Vagina (tissue), 2 donors: ENCODE measurements at regions not wholly inside any gene's neighbourhood (a gene's known extent, or its start where the extent isn't known, plus 50 kb on each side); places are given as distances from the start of the nearest gene placed in this dataset.

Experiments
- DNase-seq, 2 donors: peaks; one replicate each; pipeline ENCODE4 v3.0.0-alpha.2; 2017; ENCODE audit errors: extremely low spot score in 2 of 2
- H3K27ac ChIP-seq: fragments of 200-600 bp; sonication (generic); one replicate; pipeline ENCODE4 v1.5.1; 2019
- H3K27me3 ChIP-seq: fragments of 200-600 bp; sonication (generic); one replicate; pipeline ENCODE4 v1.5.1; 2019
- H3K36me3 ChIP-seq, 2 donors: fragments of 200-600 bp; sonication (generic); one replicate each; pipeline ENCODE4 v1.5.1; 2017 to 2019
- H3K4me1 ChIP-seq: fragments of 200-600 bp; sonication (generic); one replicate; pipeline ENCODE4 v1.5.1; 2019
- H3K4me3 ChIP-seq, 2 donors: fragments of 200-600 bp; sonication (generic); 1 replicate in 1 of 2; 2 replicates in 1 of 2; pipeline ENCODE4 v1.5.1; 2016 to 2019
- H3K9me3 ChIP-seq: fragments of 200-600 bp; sonication (generic); one replicate; pipeline ENCODE4 v1.5.1; 2019
- POLR2A ChIP-seq, 2 donors: fragments of 450-650 bp; IDR thresholded peaks; one replicate each; pipeline ENCODE4 v1.6.1; 2017; ENCODE audit warnings: antibody characterized with exemption in 2 of 2, mild to moderate bottlenecking in 2 of 2, moderate library complexity in 2 of 2
- POLR2AphosphoS5 ChIP-seq, 2 donors: sonication (generic); formaldehyde crosslinking; IDR thresholded peaks; one replicate each; pipeline ENCODE4 v1.9.0; 2017; ENCODE audit warnings: antibody characterized with exemption in 2 of 2, mild to moderate bottlenecking in 2 of 2, low read depth in 1 of 2; ENCODE audit not compliant: insufficient read depth in 1 of 2
- intact Hi-C: fragments of 100-400 bp; cut with DNase I; formaldehyde crosslinking; loops from one replicate; pipeline ENCODE4 v1.15.1; 2023
- TF ChIP-seq, protein P1 (sequence below), 3 experiments: fragments of 450-650 bp in 2 of 3; fragments of 200-600 bp in 1 of 3; sonication (generic) in 1 of 3; IDR thresholded peaks; one replicate each; pipeline ENCODE4 v1.5.1; 2017 to 2019; ENCODE audit warnings: antibody characterized with exemption in 3 of 3, mild to moderate bottlenecking in 2 of 3, moderate library complexity in 2 of 3

DNA sequence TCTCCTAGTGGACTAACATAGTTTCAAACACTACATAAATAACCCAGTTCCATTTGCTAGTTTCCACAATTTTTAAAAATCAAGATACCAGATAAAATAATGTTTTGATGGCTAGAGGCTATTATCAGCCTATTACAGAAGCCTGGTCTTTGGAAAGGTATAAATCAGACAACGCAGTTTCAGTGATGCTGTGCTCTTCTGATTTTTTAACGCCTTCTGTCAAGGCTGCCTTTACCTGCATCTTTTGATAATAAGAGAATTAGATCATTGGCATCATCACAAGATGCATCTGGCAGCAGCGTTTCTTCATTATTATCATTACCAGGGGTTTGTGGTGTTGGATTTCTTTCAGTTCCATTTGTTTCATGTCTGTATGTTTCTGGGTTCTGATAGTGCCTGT is 268.7 kb downstream of the MTX2 start:
- TF ChIP-seq POLR2AphosphoS5 (IDR thresholded peaks at IDR 0.05; ENCODE audit: insufficient read depth in 1 of 2, low read depth in 1 of 2) (no peak), POLR2A (IDR thresholded peaks at IDR 0.05) (no peak)
- TF ChIP-seq, protein P1, sequence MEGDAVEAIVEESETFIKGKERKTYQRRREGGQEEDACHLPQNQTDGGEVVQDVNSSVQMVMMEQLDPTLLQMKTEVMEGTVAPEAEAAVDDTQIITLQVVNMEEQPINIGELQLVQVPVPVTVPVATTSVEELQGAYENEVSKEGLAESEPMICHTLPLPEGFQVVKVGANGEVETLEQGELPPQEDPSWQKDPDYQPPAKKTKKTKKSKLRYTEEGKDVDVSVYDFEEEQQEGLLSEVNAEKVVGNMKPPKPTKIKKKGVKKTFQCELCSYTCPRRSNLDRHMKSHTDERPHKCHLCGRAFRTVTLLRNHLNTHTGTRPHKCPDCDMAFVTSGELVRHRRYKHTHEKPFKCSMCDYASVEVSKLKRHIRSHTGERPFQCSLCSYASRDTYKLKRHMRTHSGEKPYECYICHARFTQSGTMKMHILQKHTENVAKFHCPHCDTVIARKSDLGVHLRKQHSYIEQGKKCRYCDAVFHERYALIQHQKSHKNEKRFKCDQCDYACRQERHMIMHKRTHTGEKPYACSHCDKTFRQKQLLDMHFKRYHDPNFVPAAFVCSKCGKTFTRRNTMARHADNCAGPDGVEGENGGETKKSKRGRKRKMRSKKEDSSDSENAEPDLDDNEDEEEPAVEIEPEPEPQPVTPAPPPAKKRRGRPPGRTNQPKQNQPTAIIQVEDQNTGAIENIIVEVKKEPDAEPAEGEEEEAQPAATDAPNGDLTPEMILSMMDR (IDR thresholded peaks at IDR 0.05), result no peak
- no peak overlapping the region for H3K4me3 ChIP-seq
- H3K4me1 ChIP-seq, result peaks cover 21% of the 10 kb centered on the region
- H3K36me3 ChIP-seq, result no peaks in the 10 kb centered on the region
- no peak overlapping the region for H3K27ac ChIP-seq
- H3K27me3 ChIP-seq, result no peaks in the 10 kb centered on the region
- no peaks in the 10 kb centered on the region for H3K9me3 ChIP-seq
- intact Hi-C loops, result no loop called here
- no peak for DNase-seq

DNA sequence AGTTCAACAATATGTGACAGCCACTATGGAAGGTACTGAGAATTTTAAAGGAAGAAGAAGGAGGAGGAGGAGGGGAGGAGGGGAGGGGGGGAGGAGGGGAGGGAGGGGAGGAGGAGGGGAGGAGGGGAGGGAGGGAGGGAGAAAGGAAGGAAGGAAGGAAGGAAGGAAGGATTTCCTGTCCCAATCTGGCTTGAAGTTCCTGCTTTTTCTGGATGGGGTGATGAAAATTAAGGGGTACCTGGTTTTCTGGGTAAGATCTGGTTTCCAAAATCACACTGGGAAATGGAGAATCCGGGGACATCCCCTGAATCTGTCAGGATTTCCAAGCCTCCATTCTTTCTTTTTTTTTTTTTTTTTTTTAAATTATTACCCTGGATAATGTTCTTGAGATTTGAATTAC is 271.8 kb downstream of the MTX2 start:
- Histone ChIP-seq H3K36me3 (no peaks in the 10 kb centered on the region), H3K27me3 (no peaks in the 10 kb centered on the region), H3K4me1 (peaks cover 5% of the 10 kb centered on the region), H3K27ac (no peak overlapping the region), H3K4me3 (no peak overlapping the region), H3K9me3 (no peaks in the 10 kb centered on the region)
- TF ChIP-seq POLR2A (IDR thresholded peaks at IDR 0.05), result no peak
- TF ChIP-seq, protein P1 (IDR thresholded peaks at IDR 0.05), result no peak
- TF ChIP-seq POLR2AphosphoS5 (IDR thresholded peaks at IDR 0.05; ENCODE audit: insufficient read depth in 1 of 2, low read depth in 1 of 2), result no peak
- no peak for DNase-seq
- intact Hi-C loops, result no loop called here

DNA sequence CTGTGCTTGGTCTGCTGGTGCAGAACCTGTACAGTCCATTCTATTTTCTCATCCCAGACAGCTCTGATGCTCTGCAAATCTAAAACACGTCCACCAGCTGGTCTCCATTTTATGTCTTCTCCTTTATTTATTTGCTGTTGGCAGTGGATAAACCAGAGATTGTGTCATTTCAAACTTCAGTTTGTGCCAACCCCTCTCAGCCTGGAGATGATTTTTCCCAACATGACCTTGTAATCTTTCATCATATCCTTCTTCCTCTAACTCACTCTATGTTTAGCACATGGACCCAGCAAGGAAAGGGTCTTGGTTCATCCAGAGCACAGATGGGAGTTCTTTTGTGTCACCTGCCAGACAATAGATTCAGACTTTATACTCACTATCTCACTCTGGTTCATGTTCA is 273.2 kb downstream of the MTX2 start:
- no peaks in the 10 kb centered on the region for H3K27me3 ChIP-seq
- no peaks in the 10 kb centered on the region for H3K4me1 ChIP-seq
- no peak overlapping the region for H3K4me3 ChIP-seq
- no peaks in the 10 kb centered on the region for H3K9me3 ChIP-seq
- H3K27ac ChIP-seq, result no peak overlapping the region
- no peak for DNase-seq
- no peaks in the 10 kb centered on the region for H3K36me3 ChIP-seq
- intact Hi-C loops, result no loop called here
- TF ChIP-seq POLR2AphosphoS5 (IDR thresholded peaks at IDR 0.05; ENCODE audit: insufficient read depth in 1 of 2, low read depth in 1 of 2), result no peak
- TF ChIP-seq POLR2A (IDR thresholded peaks at IDR 0.05), result no peak

DNA sequence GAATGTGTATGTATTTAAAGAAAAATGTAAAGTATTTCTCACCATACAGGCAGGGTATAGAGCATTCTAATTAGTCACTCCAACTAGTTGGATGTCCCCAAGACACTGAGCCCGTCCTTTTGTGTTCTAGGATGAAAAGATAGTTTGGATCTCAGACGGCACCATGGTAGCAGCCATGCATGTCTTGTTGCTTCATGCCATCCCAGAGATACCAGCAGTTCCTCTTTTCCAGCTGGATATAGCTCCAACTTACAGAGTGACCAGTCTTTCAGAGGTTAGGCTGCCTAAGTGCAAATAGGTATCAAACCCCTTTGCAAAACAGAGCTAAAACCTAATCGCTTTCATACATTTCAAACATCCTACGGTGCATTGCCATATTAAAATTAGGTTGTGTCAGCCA is 275.3 kb downstream of the MTX2 start:
- H3K9me3 ChIP-seq, result no peaks in the 10 kb centered on the region
- no peaks in the 10 kb centered on the region for H3K27me3 ChIP-seq
- H3K36me3 ChIP-seq, result no peaks in the 10 kb centered on the region
- no peak overlapping the region for H3K4me3 ChIP-seq
- intact Hi-C loops, result no loop called here
- no peak overlapping the region for H3K27ac ChIP-seq
- no peaks in the 10 kb centered on the region for H3K4me1 ChIP-seq
- DNase-seq, result no peak
- TF ChIP-seq POLR2A (IDR thresholded peaks at IDR 0.05) (no peak), POLR2AphosphoS5 (IDR thresholded peaks at IDR 0.05; ENCODE audit: insufficient read depth in 1 of 2, low read depth in 1 of 2) (no peak)
- TF ChIP-seq, protein P1 (IDR thresholded peaks at IDR 0.05), result no peak

DNA sequence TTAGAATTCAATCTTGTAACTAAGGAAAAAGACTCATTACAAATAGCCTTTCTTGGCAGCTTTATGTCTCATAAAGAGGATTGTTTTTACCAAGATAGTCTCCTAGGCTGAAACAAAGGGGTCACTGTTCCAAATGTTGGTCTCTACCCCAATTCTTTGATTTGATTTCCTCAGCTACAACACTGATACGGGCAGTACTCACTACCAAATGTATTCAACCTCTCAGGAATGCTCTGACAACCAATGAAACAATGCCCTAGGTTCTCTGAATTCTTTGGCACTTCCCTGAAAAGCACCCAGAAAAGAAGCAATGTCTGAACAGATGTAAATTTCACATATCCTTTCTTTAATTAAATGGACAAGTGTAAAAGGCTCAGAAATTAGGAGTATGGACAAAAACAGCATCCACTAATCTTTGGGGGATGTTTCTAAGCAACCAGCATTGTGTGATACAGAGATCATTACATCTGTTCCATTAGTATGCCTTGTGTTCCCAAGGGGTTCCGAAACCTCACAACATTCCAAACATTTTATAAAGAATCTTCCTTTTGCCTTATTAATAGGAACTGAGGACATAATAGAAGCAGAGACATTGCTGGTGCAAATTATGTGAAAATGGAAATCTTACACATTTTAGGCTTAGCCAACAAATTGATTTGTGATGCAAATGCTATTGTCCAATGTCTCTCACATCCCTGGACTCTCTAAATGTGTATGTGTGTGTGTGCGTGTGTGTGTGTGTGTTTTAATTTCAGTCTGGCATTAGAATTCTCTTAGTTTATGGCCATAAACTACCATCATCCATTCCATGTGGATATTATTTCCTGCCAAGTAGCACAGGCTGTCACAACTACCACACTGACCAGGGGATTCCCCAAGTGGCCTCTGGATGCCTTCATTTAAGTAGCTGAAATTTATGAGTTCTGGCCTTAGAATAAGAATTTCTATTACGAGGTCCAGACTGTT is 276.0 kb downstream of the MTX2 start:
- H3K27ac ChIP-seq, result no peak overlapping the region
- no peaks in the 10 kb centered on the region for H3K4me1 ChIP-seq
- no peaks in the 10 kb centered on the region for H3K36me3 ChIP-seq
- no peaks in the 10 kb centered on the region for H3K9me3 ChIP-seq
- H3K4me3 ChIP-seq, result no peak overlapping the region
- DNase-seq, result no peak
- H3K27me3 ChIP-seq, result no peaks in the 10 kb centered on the region
- TF ChIP-seq, protein P1 (IDR thresholded peaks at IDR 0.05), result no peak
- TF ChIP-seq POLR2AphosphoS5 (IDR thresholded peaks at IDR 0.05; ENCODE audit: insufficient read depth in 1 of 2, low read depth in 1 of 2) (no peak), POLR2A (IDR thresholded peaks at IDR 0.05) (no peak)
- intact Hi-C loops, result no loop called here
